Lung (tissue), 11 donors: ENCODE measurements at regions not wholly inside any gene's neighbourhood (a gene's known extent, or its start where the extent isn't known, plus 50 kb on each side); places are given as distances from the start of the nearest gene placed in this dataset.
"Not testable (repeated sequence)": the region's sequence is repeated elsewhere in the genome, so short reads cannot be mapped to it uniquely, and the experiment has no call there.

Experiments
- ATAC-seq: fragments of 200-7000 bp; cut with Tn5 transposase; one replicate; pipeline ENCODE4 v1.9.1; 2020; ENCODE audit warnings: moderate number of reproducible peaks; ENCODE audit not compliant: insufficient read depth, low FRiP score
- DNase-seq, 3 donors: peaks; one replicate each; pipeline ENCODE4 v3.0.0-alpha.2; 2013 to 2017
- H3K27ac ChIP-seq, 2 donors: one replicate each; pipeline ENCODE4 v1.5.1; 2013; ENCODE audit warnings: mild to moderate bottlenecking in 2 of 2, moderate library complexity in 2 of 2, control low read depth in 1 of 2, inconsistent platforms in 1 of 2, low read depth in 1 of 2, low read length in 1 of 2
- H3K27me3 ChIP-seq, 3 donors: one replicate each; pipeline ENCODE4 v1.5.1; 2013; ENCODE audit warnings: low read length in 2 of 3; ENCODE audit not compliant: control insufficient read depth in 3 of 3, insufficient read depth in 3 of 3
- H3K36me3 ChIP-seq, 4 donors: one replicate each; pipeline ENCODE4 v1.5.1; 2013; ENCODE audit warnings: low read length in 4 of 4, mild to moderate bottlenecking in 1 of 4, moderate library complexity in 1 of 4; ENCODE audit not compliant: control insufficient read depth in 4 of 4, insufficient read depth in 4 of 4
- H3K4me1 ChIP-seq, 5 donors: one replicate each; pipeline ENCODE4 v1.5.1; 2013; ENCODE audit warnings: low read length in 5 of 5, mild to moderate bottlenecking in 2 of 5, moderate library complexity in 1 of 5; ENCODE audit not compliant: control insufficient read depth in 5 of 5, insufficient read depth in 5 of 5
- H3K4me3 ChIP-seq: one replicate; pipeline ENCODE4 v1.5.1; 2013; ENCODE audit warnings: mild to moderate bottlenecking, control low read depth, moderate library complexity
- H3K9ac ChIP-seq, 2 donors: one replicate each; pipeline ENCODE4 v1.5.1; 2013; ENCODE audit warnings: low read length in 2 of 2, control low read depth in 1 of 2; ENCODE audit not compliant: insufficient read depth in 1 of 2
- H3K9me3 ChIP-seq, 4 donors: one replicate each; pipeline ENCODE4 v1.5.1; 2013; ENCODE audit warnings: low read length in 3 of 4, mild to moderate bottlenecking in 1 of 4, moderate library complexity in 1 of 4; ENCODE audit not compliant: control insufficient read depth in 4 of 4, insufficient read depth in 3 of 4
- WGBS, 2 donors: extraction: QIAGEN DNeasy Blood & Tissue Kit; methylation state at CpG; one replicate each; pipeline ENCODE4 v1.1.7; 2013; 5-methylcytosine and 5-hydroxymethylcytosine counted together
- TF ChIP-seq, protein P1 (sequence below): IDR thresholded peaks from 2 replicates; pipeline ENCODE4 v1.5.1; 2012; ENCODE audit warnings: mild to moderate bottlenecking; ENCODE audit errors: control extremely low read depth, extremely low read depth
- donor health status: control.
- donor health status: control.
- donor health status: Bipolar disorder and iron deficiency.
- donor health status: healthy.
- donor health status: DM: yes; HTN: yes; CAD: no.

DNA sequence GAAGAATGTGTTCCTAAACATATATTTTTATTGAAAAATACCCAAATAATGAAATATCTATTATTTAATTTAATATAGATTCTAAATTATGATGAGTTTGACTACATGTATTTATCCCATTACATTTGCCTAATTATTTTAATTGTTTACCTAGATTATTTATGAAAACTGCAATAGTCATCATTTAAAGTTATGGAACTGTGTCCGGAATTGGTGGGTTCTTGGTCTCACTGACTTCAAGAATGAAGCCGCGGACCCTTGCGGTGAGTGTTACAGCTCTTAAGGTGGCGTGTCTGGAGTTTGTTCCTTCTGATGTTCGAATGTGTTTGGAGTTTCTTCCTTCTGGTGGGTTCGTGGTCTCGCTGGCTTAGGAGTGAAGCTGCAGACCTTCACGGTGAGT, 96.5 kb downstream of the CHCHD4 start:
- DNase-seq, H3K27me3 ChIP-seq, H3K4me1 ChIP-seq, H3K27ac ChIP-seq, H3K36me3 ChIP-seq, H3K9ac ChIP-seq, H3K4me3 ChIP-seq, H3K9me3 ChIP-seq, ATAC-seq: not testable (repeated sequence)
- WGBS, 2 donors: 94 to 96% methylated on average over 7 to 8 of the region's 9 CpGs

DNA sequence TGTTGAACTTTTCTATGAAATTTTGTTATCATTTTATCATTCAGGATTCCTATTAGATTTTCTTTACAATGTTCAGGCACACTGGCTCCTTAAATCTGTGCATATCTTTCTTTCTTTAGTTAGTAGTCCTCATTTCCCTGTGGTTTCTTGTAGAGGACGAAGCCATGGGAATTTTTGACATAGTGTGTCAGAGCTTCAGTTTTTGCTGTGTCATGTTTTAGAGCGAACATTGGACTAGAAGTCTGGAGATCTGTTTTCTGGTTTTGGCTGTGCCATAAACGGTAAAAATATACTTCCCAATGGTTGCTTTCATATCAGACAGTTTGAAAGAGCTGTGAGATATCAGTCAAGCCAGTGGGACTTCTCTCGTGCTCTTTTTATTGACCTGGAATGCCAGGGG, 105.2 kb downstream of the CHCHD4 start:
- H3K9ac ChIP-seq: no peak overlapping the region
- DNase-seq (no peak), ATAC-seq (no peak)
- H3K4me3 ChIP-seq: no peak overlapping the region
- TF ChIP-seq, protein P1, sequence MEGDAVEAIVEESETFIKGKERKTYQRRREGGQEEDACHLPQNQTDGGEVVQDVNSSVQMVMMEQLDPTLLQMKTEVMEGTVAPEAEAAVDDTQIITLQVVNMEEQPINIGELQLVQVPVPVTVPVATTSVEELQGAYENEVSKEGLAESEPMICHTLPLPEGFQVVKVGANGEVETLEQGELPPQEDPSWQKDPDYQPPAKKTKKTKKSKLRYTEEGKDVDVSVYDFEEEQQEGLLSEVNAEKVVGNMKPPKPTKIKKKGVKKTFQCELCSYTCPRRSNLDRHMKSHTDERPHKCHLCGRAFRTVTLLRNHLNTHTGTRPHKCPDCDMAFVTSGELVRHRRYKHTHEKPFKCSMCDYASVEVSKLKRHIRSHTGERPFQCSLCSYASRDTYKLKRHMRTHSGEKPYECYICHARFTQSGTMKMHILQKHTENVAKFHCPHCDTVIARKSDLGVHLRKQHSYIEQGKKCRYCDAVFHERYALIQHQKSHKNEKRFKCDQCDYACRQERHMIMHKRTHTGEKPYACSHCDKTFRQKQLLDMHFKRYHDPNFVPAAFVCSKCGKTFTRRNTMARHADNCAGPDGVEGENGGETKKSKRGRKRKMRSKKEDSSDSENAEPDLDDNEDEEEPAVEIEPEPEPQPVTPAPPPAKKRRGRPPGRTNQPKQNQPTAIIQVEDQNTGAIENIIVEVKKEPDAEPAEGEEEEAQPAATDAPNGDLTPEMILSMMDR: no peak
- no peak overlapping the region for H3K27ac ChIP-seq
- peaks cover 0 to 10% (median 7%) of the 10 kb centered on the region in 4 donors for H3K9me3 ChIP-seq
- H3K4me1 ChIP-seq: no peaks in the 10 kb centered on the region
- H3K27me3 ChIP-seq: no peaks in the 10 kb centered on the region
- 73 to 80% methylated on average over 4 of the region's 4 CpGs for WGBS, 2 donors
- no peaks in the 10 kb centered on the region for H3K36me3 ChIP-seq

DNA sequence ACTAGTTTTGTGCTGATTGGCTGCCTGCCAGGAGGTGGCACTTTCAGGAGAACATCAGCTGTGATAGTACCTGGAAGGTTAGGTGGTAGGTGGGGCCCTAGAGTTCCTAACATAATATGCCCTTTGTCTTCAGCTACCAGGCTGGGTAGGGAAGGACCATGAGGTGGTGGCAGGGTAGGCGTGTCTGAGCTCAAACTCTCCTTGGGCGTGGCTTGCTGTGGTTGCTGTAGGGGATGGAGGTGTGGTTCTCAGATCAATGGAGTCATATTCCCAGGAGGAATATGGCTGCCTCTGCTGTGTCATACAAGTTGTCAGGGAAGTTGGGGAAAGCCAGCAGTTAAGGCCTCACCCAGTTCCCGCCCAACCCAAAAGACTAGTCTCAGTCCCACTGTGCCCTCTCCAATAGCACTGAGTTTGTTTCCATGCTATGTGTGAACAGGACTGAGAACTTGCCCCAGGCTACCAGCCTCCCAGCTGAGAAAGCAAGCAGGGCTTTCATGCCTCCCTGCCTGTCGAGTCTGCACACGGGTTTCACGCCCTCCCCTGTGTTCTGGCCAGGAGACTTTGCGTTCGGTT, 107.7 kb downstream of the CHCHD4 start:
- H3K4me3 ChIP-seq: no peak overlapping the region
- H3K9ac ChIP-seq: no peak overlapping the region
- ATAC-seq: no peak
- H3K27ac ChIP-seq: no peak overlapping the region
- H3K4me1 ChIP-seq: no peaks in the 10 kb centered on the region
- H3K36me3 ChIP-seq: no peaks in the 10 kb centered on the region
- H3K27me3 ChIP-seq: no peaks in the 10 kb centered on the region
- TF ChIP-seq, protein P1: no peak
- H3K9me3 ChIP-seq: peaks cover 0 to 10% (median 3%) of the 10 kb centered on the region in 4 donors
- WGBS, 2 donors: 85 to 93% methylated on average over 8 of the region's 8 CpGs
- no peak for DNase-seq

DNA sequence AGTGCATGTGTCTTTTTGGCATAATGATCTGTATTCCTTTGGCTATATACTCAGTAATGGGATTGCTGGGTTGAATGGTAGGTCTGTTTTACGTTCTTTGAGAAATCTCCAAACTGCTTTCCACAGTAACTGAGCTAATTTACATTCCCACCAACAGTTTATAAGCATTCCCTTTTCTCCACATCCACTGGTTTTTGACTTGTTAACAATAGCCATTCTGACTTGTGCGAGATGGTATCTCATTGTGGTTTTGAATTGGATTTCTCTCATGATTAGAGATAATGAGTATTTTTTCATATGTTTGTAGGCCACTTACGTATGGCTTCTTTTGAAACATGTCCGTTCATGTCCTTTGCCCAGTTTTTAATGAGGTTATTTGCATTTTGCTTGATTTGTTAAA, 117.7 kb downstream of the CHCHD4 start:
- DNase-seq (no peak), ATAC-seq (no peak)
- no peak overlapping the region for H3K9ac ChIP-seq
- TF ChIP-seq, protein P1: no peak
- no peaks in the 10 kb centered on the region for H3K36me3 ChIP-seq
- no peak overlapping the region for H3K27ac ChIP-seq
- no peaks in the 10 kb centered on the region for H3K27me3 ChIP-seq
- H3K9me3 ChIP-seq: no peaks in the 10 kb centered on the region
- no peaks in the 10 kb centered on the region for H3K4me1 ChIP-seq
- no peak overlapping the region for H3K4me3 ChIP-seq
- WGBS, 2 donors: 74 to 89% methylated on average over 4 of the region's 4 CpGs
